ENCODE measurements at regions not wholly inside any gene's neighbourhood (a gene's known extent, or its start where the extent isn't known, plus 50 kb on each side); places are given as distances from the start of the nearest gene placed in this dataset.

DNA sequence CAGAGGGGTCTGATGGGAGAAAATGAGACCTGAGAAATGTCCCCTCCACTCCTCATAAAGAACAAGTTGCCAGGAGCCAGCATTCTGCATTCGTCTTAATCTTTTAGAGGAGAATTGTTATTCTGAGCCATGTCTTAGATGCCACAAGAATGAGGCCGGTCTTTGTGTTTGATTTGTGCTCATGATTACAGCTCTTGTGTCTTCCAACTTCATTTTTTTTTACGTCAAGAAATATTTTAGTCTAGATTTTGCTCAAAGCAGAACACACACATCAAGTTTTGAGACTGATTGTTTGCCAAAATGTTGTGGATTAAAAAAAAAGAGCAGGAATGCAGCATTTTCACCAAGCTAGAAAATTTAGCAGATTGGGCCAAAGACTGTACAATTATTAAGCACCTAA, 130.6 kb upstream of the PITX2 start:
- Histone ChIP-seq H3K4me3 (no peak overlapping the region), H3K4me1 (replicated peaks in 1 of 2) (no peaks in the 10 kb centered on the region), H3K27ac (no peak overlapping the region), H3K36me3 (replicated peaks in 1 of 2) (no peaks in the 10 kb centered on the region), H3K9me3 (replicated peaks in 1 of 3) (no peaks in the 10 kb centered on the region), H3K27me3 (no peaks in the 10 kb centered on the region)
- intact Hi-C loops (cut with DNase I): no loop called here
- no peak for DNase-seq
- WGBS, 4 donors: 47 to 64% (median 57%) methylated on average over 3 of the region's 3 CpGs
- TF ChIP-seq POLR2A (IDR thresholded peaks at IDR 0.05): no peak
- TF ChIP-seq, protein P1, sequence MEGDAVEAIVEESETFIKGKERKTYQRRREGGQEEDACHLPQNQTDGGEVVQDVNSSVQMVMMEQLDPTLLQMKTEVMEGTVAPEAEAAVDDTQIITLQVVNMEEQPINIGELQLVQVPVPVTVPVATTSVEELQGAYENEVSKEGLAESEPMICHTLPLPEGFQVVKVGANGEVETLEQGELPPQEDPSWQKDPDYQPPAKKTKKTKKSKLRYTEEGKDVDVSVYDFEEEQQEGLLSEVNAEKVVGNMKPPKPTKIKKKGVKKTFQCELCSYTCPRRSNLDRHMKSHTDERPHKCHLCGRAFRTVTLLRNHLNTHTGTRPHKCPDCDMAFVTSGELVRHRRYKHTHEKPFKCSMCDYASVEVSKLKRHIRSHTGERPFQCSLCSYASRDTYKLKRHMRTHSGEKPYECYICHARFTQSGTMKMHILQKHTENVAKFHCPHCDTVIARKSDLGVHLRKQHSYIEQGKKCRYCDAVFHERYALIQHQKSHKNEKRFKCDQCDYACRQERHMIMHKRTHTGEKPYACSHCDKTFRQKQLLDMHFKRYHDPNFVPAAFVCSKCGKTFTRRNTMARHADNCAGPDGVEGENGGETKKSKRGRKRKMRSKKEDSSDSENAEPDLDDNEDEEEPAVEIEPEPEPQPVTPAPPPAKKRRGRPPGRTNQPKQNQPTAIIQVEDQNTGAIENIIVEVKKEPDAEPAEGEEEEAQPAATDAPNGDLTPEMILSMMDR (IDR thresholded peaks at IDR 0.05): no peak

DNA sequence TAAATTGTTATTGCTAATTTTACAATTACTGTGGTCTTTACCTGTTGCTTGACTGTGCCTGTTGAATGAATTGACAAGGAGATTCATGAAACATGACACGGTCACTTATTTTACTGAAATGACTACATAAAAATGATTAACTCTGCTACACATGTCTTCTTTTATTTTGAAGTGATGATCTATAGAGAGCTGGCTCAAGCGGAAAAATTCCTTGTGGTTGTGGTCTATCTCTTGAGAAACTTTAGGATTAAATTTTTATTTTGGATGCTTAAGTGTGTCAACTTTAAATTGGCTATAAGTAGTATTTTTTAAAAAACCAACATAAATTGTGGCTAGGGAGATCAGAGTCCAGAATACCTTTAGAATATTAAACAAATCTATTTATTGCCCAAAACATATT, 131.8 kb upstream of the PITX2 start:
- DNase-seq: no peak
- Histone ChIP-seq H3K4me1 (replicated peaks in 1 of 2) (no peaks in the 10 kb centered on the region), H3K4me3 (no peak overlapping the region), H3K27me3 (no peaks in the 10 kb centered on the region), H3K36me3 (replicated peaks in 1 of 2) (no peaks in the 10 kb centered on the region), H3K27ac (no peak overlapping the region), H3K9me3 (replicated peaks in 1 of 3) (no peaks in the 10 kb centered on the region)
- intact Hi-C loops (cut with DNase I): no loop called here
- no peak for TF ChIP-seq POLR2A (IDR thresholded peaks at IDR 0.05)
- TF ChIP-seq, protein P1 (IDR thresholded peaks at IDR 0.05): no peak
- 56 to 68% (median 60%) methylated on average over 2 of the region's 2 CpGs for WGBS, 4 donors

DNA sequence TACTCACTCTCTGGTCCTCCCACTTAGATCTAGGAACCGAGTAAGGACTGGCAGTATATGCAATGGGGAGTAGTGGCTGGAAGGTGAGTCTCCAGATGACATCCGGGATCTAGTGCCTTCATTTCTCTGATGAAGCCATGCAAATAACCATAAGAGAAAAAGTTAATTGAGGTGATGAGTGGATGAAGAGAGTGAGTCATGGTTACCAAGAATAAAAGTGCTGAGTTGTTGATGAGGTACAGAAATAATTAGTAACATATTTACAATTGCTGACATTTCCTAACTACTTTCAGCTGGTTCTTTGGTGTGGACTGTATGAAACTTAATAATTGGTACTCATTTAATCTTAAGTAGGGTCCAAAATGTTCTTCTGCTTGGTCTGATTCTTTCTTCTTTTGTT, 146.7 kb upstream of the PITX2 start:
- WGBS, 4 donors: 34 to 43% (median 40%) methylated on average over 2 of the region's 2 CpGs
- Histone ChIP-seq H3K9me3 (replicated peaks in 1 of 3) (no peaks in the 10 kb centered on the region), H3K27ac (no peak overlapping the region), H3K36me3 (replicated peaks in 1 of 2) (no peaks in the 10 kb centered on the region), H3K27me3 (no peaks in the 10 kb centered on the region), H3K4me3 (no peak overlapping the region), H3K4me1 (replicated peaks in 1 of 2) (no peaks in the 10 kb centered on the region)
- intact Hi-C loops (cut with DNase I): no loop called here
- no peak for DNase-seq
- TF ChIP-seq, protein P1 (IDR thresholded peaks at IDR 0.05): no peak
- TF ChIP-seq POLR2A (IDR thresholded peaks at IDR 0.05): no peak

DNA sequence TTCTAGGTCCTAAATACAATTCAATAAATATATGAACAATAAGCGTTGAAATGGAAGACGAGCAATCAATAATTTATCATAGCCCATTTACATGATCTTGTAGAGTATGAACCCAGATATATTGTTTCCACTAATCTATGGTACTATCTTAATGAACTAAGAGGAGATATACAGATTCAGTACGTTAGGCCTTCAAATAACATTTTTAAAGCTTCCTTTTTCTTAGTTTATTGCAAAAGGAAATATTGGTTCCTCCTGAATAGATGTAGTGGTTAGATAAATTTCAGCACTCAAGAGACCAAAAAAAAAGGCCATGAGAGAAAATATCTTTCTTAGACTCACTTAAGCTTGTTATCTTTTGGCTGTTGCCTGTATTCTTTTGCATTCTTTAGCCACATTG, 147.5 kb upstream of the PITX2 start:
- no peaks in the 10 kb centered on the region for H3K27me3 ChIP-seq
- H3K4me1 ChIP-seq (replicated peaks in 1 of 2): no peaks in the 10 kb centered on the region
- H3K9me3 ChIP-seq (replicated peaks in 1 of 3): no peaks in the 10 kb centered on the region
- intact Hi-C loops (cut with DNase I): no loop called here
- no peak for DNase-seq
- WGBS, 4 donors: 64 to 78% (median 68%) methylated on average over 3 of the region's 3 CpGs
- TF ChIP-seq POLR2A (IDR thresholded peaks at IDR 0.05): no peak
- TF ChIP-seq, protein P1 (IDR thresholded peaks at IDR 0.05): no peak
- H3K4me3 ChIP-seq: no peak overlapping the region
- H3K36me3 ChIP-seq (replicated peaks in 1 of 2): no peaks in the 10 kb centered on the region
- H3K27ac ChIP-seq: no peak overlapping the region
